Fibroblast of pulmonary artery (primary cell): ENCODE measurements at regions not wholly inside any gene's neighbourhood (a gene's known extent, or its start where the extent isn't known, plus 50 kb on each side); places are given as distances from the start of the nearest gene placed in this dataset.

ENCODE experiments used
- DNase-seq: peaks from one replicate; pipeline ENCODE4 v3.0.0-alpha.2; 2010; ENCODE audit warnings: low read depth
- H3K4me3 ChIP-seq: replicated peaks from 2 replicates; pipeline ENCODE4 v1.5.1; 2011; ENCODE audit warnings: low read depth, mild to moderate bottlenecking, control low read depth, low read length, moderate library complexity
- TF ChIP-seq, protein P1 (sequence below): IDR thresholded peaks from 2 replicates; pipeline ENCODE4 v1.5.1; 2011; ENCODE audit warnings: mild to moderate bottlenecking, control low read depth, low read length, inconsistent platforms; ENCODE audit errors: missing control alignments

- TF ChIP-seq, protein P1, sequence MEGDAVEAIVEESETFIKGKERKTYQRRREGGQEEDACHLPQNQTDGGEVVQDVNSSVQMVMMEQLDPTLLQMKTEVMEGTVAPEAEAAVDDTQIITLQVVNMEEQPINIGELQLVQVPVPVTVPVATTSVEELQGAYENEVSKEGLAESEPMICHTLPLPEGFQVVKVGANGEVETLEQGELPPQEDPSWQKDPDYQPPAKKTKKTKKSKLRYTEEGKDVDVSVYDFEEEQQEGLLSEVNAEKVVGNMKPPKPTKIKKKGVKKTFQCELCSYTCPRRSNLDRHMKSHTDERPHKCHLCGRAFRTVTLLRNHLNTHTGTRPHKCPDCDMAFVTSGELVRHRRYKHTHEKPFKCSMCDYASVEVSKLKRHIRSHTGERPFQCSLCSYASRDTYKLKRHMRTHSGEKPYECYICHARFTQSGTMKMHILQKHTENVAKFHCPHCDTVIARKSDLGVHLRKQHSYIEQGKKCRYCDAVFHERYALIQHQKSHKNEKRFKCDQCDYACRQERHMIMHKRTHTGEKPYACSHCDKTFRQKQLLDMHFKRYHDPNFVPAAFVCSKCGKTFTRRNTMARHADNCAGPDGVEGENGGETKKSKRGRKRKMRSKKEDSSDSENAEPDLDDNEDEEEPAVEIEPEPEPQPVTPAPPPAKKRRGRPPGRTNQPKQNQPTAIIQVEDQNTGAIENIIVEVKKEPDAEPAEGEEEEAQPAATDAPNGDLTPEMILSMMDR = peak; percentile 51
Measured at GRCh38 chr7:156473476-156474240, 166.9 kb upstream of the RNF32 start.

DNA sequence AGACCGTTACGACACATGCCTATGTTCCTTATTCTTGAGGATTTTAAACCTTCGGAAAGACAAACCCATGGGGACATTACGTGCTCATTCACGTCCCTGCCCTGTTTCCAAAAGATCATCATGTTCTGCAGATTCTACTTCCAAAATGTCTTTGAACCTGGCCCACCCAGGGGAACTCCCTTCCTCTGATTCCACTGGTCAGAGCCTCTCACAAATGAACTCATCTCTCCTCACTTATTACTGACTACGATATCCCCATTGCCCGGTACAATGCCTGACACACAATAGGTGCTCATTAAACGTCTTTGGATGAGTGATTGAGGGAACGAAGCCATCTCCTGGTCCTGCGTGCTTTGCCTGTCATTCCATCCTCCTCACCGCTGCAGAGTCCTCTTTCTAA, 168.3 kb upstream of the RNF32 start:
- no peak for DNase-seq
- no peak overlapping the region for H3K4me3 ChIP-seq
- TF ChIP-seq, protein P1 = no peak

More at GRCh38 chr7:156473476-156474240, 166.9 kb upstream of the RNF32 start:
- no peak overlapping the region for H3K4me3 ChIP-seq
- DNase-seq = peak; percentile 21

GRCh38 chr7:156470399-156471320, 169.9 kb upstream of the RNF32 start:
- TF ChIP-seq, protein P1 = no peak
- no peak for DNase-seq
- H3K4me3 ChIP-seq = no peak overlapping the region

DNA sequence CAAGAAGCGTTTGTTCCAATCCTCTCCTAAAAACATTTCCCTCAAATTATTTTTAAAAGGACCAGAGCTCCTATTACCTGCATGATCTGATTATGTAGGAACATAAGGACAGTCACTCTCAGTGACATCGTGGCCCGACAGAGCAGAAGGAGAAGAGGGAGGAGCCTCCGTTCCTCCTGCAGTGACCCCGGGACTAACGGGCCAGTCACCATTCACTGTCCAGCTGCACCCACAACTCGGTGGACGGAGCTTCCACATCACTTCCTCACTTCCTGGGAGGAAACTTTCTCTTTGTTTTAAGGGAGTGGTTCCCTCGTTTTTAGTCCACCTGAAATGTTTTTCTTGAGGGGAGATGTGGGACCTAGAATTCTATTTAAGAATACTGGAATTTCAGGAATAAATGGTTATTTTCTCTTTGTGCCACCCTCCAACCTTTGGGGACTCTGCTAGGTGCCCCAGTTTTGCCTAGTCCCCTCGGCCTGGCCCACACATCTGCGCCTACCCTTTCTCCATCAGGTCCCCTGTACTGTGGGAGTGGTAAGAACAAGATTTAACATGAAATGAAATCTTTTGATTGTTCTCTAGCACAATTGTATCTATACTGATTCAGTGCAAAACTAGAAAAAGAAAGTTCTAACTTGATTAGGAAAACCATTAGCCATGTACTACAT, 173.5 kb upstream of the RNF32 start:
- TF ChIP-seq, protein P1 = no peak
- no peak for DNase-seq
- H3K4me3 ChIP-seq = no peak overlapping the region

DNA sequence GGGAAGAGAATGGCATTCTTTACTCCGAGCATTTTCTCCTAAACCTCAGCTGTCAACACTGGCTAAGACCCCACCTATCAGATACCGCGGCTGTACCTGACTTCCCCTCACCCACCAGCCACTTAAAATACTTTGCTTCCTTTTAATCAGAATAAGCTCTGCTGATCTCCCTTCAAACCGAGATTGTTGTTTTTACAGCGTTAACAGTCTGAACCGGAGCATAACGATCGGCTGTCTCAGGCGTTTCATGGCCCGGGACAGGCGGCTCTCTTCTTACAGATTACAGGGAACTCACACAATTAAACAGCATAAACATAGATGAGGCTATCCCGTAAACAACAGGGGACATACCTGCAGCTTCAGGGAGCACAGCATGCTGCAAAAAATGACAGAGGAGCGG, 174.3 kb upstream of the RNF32 start:
- DNase-seq = no peak
- TF ChIP-seq, protein P1 = no peak
- H3K4me3 ChIP-seq = no peak overlapping the region

DNA sequence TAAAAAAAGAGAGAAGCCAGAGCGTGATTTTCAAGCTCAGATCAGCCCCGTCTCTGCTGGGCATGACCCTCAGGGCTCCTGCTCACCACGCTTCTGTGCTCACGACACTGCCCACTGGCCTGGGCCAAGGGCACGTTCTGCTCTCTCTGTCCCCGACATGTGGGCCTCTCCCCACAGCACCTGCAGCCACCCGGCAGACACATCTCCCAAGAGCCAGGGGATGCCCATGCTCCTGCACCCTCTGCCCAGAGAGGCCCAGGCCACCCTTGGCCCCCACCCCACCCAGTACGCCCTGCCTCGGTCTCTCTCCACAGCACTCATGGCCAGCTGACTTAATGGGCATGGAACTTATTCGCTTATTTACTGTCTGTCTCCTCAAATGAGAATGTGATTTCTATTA, 175.4 kb upstream of the RNF32 start:
- DNase-seq = no peak
- no peak overlapping the region for H3K4me3 ChIP-seq
- TF ChIP-seq, protein P1 = no peak
